Sigmoid colon (tissue), 3 donors: ENCODE measurements at regions not wholly inside any gene's neighbourhood (a gene's known extent, or its start where the extent isn't known, plus 50 kb on each side); places are given as distances from the start of the nearest gene placed in this dataset.

Source experiments
- POLR2A ChIP-seq, 2 donors: fragments of 450-650 bp; IDR thresholded peaks; one replicate each; pipeline ENCODE4 v1.6.1; 2016; ENCODE audit warnings: antibody characterized with exemption in 2 of 2, mild to moderate bottlenecking in 2 of 2, moderate library complexity in 2 of 2
- TF ChIP-seq, protein P1 (sequence below), 4 experiments: fragments of 450-650 bp in 3 of 4; fragments of 200-600 bp in 1 of 4; IDR thresholded peaks; one replicate each; pipeline ENCODE4 v1.5.1; 2016 to 2019; ENCODE audit warnings: antibody characterized with exemption in 4 of 4, mild to moderate bottlenecking in 3 of 4, moderate library complexity in 2 of 4

DNA sequence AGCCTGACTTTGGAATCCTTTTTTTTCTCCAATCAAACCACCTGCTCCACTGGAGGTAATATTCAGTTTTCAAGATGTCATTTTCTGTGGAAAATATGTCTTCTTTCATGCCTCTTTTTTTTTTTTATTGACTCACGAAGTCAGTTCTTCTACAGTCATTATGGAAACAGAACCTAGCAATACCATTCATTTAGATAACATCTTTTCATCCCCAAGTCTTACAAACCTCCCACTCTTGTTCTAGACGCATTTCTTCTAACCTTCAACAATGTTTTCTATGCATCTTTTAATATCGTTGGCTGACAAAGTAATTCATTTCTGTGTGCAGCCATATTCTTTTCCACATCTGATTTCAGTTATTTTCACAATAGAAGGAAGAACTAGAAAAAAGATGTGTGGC, 474.3 kb upstream of the CCDC196 start:
- TF ChIP-seq, protein P1, sequence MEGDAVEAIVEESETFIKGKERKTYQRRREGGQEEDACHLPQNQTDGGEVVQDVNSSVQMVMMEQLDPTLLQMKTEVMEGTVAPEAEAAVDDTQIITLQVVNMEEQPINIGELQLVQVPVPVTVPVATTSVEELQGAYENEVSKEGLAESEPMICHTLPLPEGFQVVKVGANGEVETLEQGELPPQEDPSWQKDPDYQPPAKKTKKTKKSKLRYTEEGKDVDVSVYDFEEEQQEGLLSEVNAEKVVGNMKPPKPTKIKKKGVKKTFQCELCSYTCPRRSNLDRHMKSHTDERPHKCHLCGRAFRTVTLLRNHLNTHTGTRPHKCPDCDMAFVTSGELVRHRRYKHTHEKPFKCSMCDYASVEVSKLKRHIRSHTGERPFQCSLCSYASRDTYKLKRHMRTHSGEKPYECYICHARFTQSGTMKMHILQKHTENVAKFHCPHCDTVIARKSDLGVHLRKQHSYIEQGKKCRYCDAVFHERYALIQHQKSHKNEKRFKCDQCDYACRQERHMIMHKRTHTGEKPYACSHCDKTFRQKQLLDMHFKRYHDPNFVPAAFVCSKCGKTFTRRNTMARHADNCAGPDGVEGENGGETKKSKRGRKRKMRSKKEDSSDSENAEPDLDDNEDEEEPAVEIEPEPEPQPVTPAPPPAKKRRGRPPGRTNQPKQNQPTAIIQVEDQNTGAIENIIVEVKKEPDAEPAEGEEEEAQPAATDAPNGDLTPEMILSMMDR (IDR thresholded peaks at IDR 0.05) = no peak
- no peak for TF ChIP-seq POLR2A (IDR thresholded peaks at IDR 0.05)
